Stimulated activated CD4-positive, alpha-beta T cell treated with anti-CD3 and anti-CD28 coated beads, Interleukin-2, amount 100 ng/mL, for 48 hours (primary cell): ENCODE measurements at regions not wholly inside any gene's neighbourhood (a gene's known extent, or its start where the extent isn't known, plus 50 kb on each side); places are given as distances from the start of the nearest gene placed in this dataset.

Source experiments
- DNase-seq, 2 donors: peaks; one replicate each; pipeline ENCODE4 v3.0.0-alpha.2; 2020

DNA sequence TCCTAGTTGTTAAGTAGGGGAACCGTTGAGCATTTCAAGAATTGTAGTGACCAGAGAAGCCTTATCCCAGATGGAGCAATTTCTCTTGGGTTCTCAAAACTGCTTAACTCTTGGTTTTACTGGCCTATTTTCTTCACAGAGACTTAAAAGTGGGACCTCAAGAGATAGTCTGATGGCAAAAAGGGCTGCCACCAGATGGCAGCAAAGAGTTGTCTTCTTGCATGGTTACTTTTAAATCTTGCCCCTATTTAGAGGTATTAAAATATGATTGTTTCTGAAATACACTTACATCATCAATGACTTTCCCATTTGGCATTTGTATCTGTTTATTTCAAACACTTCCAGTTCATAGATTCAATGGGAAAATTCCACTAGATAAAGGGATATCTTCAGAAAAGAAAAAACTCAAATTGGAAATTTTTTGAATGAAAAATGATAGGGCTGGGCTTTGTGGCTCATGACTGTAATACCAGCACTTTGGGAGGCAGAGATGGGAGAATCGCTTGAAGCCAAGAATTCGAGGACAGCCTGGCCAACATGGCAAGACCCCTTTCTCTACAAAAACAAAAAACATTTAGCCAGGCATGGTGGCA is 69.9 kb upstream of the CNTN1 start:
- peak; percentile 38 to 39 for DNase-seq

DNA sequence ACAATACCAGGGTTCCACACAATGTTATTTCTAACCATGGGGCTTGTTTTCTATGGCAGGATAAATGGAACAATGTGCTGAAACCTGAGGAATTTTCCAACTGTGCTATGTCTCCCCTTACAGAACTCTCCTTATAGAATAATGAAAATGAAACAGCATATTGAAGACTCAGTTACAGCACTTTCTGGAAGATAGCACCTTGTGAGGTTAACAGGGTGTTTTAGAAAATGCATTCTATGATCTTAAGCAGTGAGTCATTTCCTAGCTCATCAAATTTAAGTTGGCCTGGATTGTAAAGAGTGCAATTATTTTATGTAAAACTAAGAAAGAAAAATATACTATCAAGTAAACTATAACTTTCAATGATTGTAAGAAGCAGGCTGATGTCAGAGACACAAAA is 60.1 kb upstream of the CNTN1 start:
- no peak for DNase-seq

DNA sequence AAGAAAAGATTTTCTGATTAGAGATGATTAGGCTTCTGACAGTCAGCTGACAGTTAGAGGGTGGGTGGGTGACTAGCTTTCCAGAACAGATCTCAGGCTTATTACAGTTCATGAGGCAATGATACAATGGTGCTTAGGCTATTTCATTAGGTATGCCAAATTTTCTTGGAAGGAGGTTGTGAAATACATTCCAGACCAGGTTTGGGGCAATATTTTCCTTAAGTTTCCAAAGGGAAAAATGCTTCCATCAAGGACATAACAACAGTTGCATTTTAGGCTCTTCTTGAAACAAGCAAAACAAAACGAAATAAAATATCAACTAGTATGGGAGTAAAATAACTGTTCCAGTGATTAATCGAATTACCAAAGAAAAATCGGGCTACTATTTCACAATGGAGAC is 59.3 kb upstream of the CNTN1 start:
- no peak for DNase-seq

DNA sequence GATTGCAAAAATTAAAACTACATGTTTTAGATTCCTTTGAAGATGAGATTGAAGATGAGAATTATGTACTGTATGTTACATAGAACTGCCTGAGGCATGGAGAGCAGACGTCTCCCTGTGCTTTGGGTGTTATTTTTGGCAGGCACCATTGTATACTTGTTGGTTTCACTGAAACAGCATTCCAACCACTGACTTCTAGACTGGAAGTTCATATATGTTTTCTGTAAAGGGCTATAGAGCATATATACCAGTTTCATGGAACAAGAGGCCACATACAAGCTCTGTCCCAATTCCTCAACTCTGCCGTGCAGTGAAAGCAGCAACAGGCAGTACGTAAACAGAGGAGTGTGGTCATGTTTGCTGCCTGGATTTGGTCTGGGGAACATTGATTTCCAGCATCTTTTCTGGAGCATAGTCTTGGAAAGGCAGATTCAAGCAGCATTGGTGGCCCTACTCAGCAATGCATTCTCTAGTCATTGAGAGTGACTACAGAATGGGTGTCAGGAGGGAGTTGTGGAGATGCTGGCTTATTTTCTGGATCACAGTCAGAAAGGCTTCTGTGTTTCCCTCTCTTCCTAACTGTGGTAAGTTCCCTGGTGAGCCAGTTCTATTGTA is 57.6 kb upstream of the CNTN1 start:
- DNase-seq = no peak

- no peak for DNase-seq
These were observed 57.0 kb upstream of the CNTN1 start for GRCh38 chr12:40635141-40635731.
